Epithelial cell of proximal tubule (primary cell): ENCODE measurements at regions not wholly inside any gene's neighbourhood (a gene's known extent, or its start where the extent isn't known, plus 50 kb on each side); places are given as distances from the start of the nearest gene placed in this dataset.
"Not testable (repeated sequence)": the region's sequence is repeated elsewhere in the genome, so short reads cannot be mapped to it uniquely, and the experiment has no call there.

Experiments
- DNase-seq: peaks from one replicate; pipeline ENCODE4 v3.0.0-alpha.2; 2011; ENCODE audit warnings: low read depth
- H3K4me3 ChIP-seq: 2 replicates; pipeline ENCODE4 v1.5.1; 2011; ENCODE audit warnings: low read depth, mild to moderate bottlenecking, low read length
- TF ChIP-seq, protein P1 (sequence below): conservative IDR thresholded peaks from 2 replicates; pipeline ENCODE4 v1.5.1; 2012; ENCODE audit warnings: low read depth, mild to moderate bottlenecking, low read length

DNA sequence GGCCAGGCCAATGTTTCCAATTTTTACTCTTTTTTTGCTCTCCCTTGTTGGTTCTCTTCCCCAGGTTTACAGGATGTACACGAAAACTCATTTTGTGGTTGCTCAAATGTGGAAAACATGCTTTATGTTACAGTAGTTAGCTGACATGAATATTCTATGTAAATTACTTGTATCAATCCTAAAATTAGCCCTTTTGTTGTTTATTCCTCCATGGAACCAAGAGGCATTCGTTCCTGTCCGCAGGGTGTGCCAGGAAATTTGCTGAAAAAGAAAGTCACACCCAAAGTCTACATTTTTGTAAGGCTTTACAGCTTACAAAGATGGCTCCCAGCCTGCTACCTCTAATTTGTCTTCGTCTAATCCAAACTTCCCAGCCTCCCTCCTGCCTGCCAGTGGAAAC is 652.3 kb downstream of the ETS1 start:
- TF ChIP-seq, protein P1, sequence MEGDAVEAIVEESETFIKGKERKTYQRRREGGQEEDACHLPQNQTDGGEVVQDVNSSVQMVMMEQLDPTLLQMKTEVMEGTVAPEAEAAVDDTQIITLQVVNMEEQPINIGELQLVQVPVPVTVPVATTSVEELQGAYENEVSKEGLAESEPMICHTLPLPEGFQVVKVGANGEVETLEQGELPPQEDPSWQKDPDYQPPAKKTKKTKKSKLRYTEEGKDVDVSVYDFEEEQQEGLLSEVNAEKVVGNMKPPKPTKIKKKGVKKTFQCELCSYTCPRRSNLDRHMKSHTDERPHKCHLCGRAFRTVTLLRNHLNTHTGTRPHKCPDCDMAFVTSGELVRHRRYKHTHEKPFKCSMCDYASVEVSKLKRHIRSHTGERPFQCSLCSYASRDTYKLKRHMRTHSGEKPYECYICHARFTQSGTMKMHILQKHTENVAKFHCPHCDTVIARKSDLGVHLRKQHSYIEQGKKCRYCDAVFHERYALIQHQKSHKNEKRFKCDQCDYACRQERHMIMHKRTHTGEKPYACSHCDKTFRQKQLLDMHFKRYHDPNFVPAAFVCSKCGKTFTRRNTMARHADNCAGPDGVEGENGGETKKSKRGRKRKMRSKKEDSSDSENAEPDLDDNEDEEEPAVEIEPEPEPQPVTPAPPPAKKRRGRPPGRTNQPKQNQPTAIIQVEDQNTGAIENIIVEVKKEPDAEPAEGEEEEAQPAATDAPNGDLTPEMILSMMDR = no peak
- H3K4me3 ChIP-seq = no peak overlapping the region
- DNase-seq = no peak

DNA sequence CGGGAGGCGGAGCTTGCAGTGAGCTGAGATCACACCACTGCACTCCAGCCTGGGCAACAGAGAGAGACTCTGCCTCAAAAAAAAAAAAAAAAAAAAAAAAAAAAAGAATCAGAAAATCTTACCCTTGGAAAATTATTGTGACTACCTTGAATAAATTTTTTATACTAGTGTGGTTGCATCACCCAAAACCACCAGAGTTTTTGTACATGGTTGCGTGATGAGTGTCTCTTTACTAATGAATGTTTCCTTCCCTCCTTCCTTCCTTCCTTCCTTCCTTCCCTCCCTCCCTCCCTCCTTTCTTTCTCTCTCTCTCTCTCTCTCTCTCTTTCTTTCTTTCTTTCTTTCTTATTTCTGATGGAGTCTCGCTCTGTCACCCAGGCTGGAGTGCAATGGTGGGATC is 653.4 kb downstream of the ETS1 start:
- not testable (repeated sequence) for H3K4me3 ChIP-seq, DNase-seq

DNA sequence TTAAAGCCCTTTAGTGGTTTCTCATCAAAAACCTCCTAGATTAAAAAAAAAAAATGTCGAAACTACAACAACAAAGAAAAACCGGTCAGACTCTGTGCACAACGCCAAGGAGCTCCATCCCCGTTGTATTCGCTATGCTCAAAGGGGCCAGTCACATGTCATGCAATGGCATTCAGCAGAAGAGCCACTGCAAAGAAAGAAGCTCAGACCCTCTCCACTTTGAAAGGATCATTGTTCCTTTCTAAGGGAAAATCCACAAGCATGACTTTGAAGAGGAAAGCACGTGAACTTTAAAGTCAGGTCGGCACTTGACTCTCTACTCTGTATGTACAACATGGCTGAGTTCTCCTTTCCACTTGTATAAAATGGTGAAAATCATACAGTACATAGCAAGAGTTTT is 655.6 kb downstream of the ETS1 start:
- TF ChIP-seq, protein P1 = no peak
- H3K4me3 ChIP-seq = no peak overlapping the region
- DNase-seq = no peak

DNA sequence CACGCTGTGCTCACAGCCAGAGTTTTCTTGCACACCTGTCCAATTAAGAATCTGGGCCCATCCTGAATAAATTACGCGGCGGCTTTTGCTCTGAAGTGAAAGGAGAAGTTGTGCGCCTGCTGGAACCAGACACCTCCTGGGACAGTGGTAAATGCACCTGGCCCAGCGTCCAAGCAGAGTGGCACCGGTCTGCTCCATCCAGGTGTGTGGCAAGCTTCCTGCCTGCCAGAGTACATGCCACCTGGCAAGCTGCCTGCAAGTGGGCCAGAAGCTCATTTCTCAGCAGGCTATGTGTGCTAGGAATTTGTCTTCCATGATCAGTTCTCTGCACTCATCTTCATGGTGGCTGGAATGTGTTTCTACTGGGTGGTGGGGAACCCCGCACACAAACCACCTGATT is 660.6 kb downstream of the ETS1 start:
- no peak overlapping the region for H3K4me3 ChIP-seq
- TF ChIP-seq, protein P1 = no peak
- no peak for DNase-seq

DNA sequence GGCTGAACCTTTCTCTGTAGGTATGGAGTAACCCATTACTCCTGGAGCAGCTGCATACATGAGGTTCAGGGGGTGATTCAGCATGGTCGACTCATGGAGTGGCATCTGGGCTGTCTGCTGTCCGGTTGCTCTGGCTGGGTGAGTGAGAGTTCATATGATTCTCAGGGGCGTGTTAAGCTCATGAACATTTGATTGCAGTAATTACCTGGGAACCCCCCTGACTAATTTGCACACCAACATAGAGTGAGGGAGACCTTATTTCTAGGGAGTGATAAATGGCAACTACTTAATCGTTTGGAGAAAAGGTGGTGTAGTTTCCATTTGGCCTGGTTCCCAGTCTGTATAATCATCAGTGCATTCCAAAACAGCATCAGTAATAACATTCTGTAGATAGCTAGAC is 661.9 kb downstream of the ETS1 start:
- no peak overlapping the region for H3K4me3 ChIP-seq
- peak; percentile 18 for DNase-seq
- TF ChIP-seq, protein P1 = no peak

DNA sequence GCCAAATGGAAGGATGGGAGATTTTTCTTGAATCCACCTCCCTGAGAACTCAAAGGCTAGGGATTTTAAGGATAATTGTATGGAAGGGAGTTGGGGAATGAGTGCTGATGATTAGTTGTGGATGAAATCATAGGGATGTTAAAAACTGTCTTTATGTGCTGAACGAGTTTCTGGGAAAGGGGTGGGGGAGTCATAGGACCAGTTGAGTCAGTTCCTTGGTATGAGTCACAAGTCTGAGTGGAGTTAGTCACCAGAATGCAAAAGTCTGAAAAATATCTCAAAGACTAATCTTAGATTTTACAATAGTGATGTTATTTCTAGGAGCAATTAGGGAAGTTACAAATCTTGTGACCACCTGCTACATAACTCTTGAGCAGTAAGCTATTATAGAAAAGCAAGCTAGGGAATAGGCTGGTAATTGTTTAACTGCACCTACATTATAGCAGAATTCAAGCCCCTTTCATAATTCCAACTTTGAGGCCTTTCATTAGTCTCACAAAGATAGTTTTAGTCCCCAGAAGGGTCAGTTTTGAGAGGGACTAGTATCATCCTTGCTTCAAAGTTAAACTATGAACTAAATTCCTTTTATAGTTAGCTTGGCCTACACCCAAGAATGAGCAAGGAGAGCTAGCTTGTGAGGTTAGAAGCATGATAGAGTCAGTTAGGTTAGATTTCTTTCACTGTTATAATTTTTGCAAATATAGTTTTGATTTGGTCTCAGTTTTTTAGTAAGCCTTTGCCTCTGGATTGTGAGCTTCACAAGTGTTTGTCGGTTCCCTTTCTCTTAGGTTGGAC is 668.0 kb downstream of the ETS1 start:
- TF ChIP-seq, protein P1 = no peak
- no peak overlapping the region for H3K4me3 ChIP-seq
- peak; percentile 27 for DNase-seq

DNA sequence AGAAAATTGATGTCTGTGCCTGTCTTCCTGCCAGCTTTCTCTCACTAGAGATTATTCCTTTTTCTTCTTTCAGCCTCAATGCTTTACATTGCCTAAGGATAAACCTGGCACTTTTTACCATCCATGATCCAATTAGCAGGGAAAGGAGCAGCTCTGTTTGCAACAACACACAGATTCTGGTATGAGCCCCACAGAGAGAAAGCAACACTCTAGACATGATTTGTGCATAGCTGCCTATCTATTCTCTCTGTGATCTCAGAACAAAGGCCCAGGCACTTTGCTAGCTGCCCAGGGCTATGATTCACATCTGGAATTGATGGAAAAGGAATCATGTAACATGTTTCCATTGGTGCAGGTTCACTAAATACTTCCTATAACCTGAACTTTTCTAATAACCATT is 685.0 kb downstream of the ETS1 start:
- DNase-seq = no peak
- no peak overlapping the region for H3K4me3 ChIP-seq
- TF ChIP-seq, protein P1 = no peak
